ACC112 (cell line): ENCODE measurements at regions not wholly inside any gene's neighbourhood (a gene's known extent, or its start where the extent isn't known, plus 50 kb on each side); places are given as distances from the start of the nearest gene placed in this dataset.

Experiments
- H2AFZ ChIP-seq: fragments of 200-600 bp; sonication (generic); one replicate; pipeline ENCODE4 v1.6.0; 2017; ENCODE audit warnings: antibody characterized with exemption, low read length; ENCODE audit not compliant: unreplicated experiment
- H3K27ac ChIP-seq: fragments of 200-600 bp; sonication (generic); 2 replicates; pipeline ENCODE4 v1.5.1; 2014; ENCODE audit warnings: low read depth, mild to moderate bottlenecking, antibody characterized with exemption, low read length, moderate library complexity
- H3K27me3 ChIP-seq: fragments of 200-600 bp; sonication (generic); 2 replicates; pipeline ENCODE4 v1.6.1; 2014; ENCODE audit warnings: mild to moderate bottlenecking, antibody characterized with exemption, low read length, moderate library complexity, mixed read lengths; ENCODE audit not compliant: insufficient read depth
- H3K36me3 ChIP-seq: fragments of 200-600 bp; sonication (generic); 2 replicates; pipeline ENCODE4 v1.6.1; 2016; ENCODE audit warnings: mild to moderate bottlenecking, antibody characterized with exemption, low read length, moderate library complexity, mixed read lengths; ENCODE audit not compliant: insufficient read depth
- H3K4me1 ChIP-seq: fragments of 200-600 bp; sonication (generic); one replicate; pipeline ENCODE4 v1.6.1; 2016; ENCODE audit warnings: low read length, mixed read lengths; ENCODE audit not compliant: insufficient read depth, unreplicated experiment, control insufficient read depth
- H3K4me3 ChIP-seq: fragments of 200-600 bp; sonication (generic); 2 replicates; pipeline ENCODE4 v1.5.1; 2014; ENCODE audit warnings: mild to moderate bottlenecking, low read depth, low read length
- H3K79me2 ChIP-seq: fragments of 200-600 bp; sonication (generic); one replicate; pipeline ENCODE4 v1.6.0; 2016; ENCODE audit warnings: low read length; ENCODE audit not compliant: control insufficient read depth, unreplicated experiment, insufficient read depth

GRCh38 chr13:43983373-43983772, 103.7 kb downstream of the LACC1 start:
- Histone ChIP-seq H3K79me2 (no peaks in the 10 kb centered on the region), H3K36me3 (no peaks in the 10 kb centered on the region), H3K27me3 (0 out of 2 replicates have a peak, but pooled peaks cover under 1% of the 10 kb centered on the region), H3K4me1 (peaks cover 8% of the 10 kb centered on the region), H2AFZ (no peak overlapping the region), H3K4me3 (no peak overlapping the region), H3K27ac (no peak overlapping the region)

GRCh38 chr13:43984292-43984691, 104.6 kb downstream of the LACC1 start:
- no peak overlapping the region for H2AFZ ChIP-seq
- no peaks in the 10 kb centered on the region for H3K27me3 ChIP-seq
- no peaks in the 10 kb centered on the region for H3K79me2 ChIP-seq
- no peaks in the 10 kb centered on the region for H3K36me3 ChIP-seq
- H3K4me3 ChIP-seq = no peak overlapping the region
- no peak overlapping the region for H3K27ac ChIP-seq
- H3K4me1 ChIP-seq = peaks cover 6% of the 10 kb centered on the region

GRCh38 chr13:43985422-43986072, 105.8 kb downstream of the LACC1 start:
- no peaks in the 10 kb centered on the region for H3K36me3 ChIP-seq
- peaks cover 1% of the 10 kb centered on the region; the same call in 1 of the 2 replicates for H3K27me3 ChIP-seq
- no peak overlapping the region for H3K4me3 ChIP-seq
- no peak overlapping the region for H3K27ac ChIP-seq
- no peak overlapping the region for H2AFZ ChIP-seq
- no peaks in the 10 kb centered on the region for H3K4me1 ChIP-seq
- H3K79me2 ChIP-seq = no peaks in the 10 kb centered on the region

GRCh38 chr13:43986421-43986981, 106.8 kb downstream of the LACC1 start:
- Histone ChIP-seq H3K27me3 (peaks cover 11% of the 10 kb centered on the region; the same call in 1 of the 2 replicates), H3K4me1 (no peaks in the 10 kb centered on the region), H3K79me2 (no peaks in the 10 kb centered on the region), H3K36me3 (no peaks in the 10 kb centered on the region), H3K4me3 (no peak overlapping the region), H2AFZ (no peak overlapping the region), H3K27ac (no peak overlapping the region)

GRCh38 chr13:43988302-43988701, 108.6 kb downstream of the LACC1 start:
- H3K36me3 ChIP-seq = no peaks in the 10 kb centered on the region
- no peaks in the 10 kb centered on the region for H3K79me2 ChIP-seq
- no peak overlapping the region for H2AFZ ChIP-seq

GRCh38 chr13:43990021-43990420, 110.3 kb downstream of the LACC1 start:
- H3K27ac ChIP-seq = no peak overlapping the region
- H3K79me2 ChIP-seq = no peaks in the 10 kb centered on the region
- peaks cover 42% of the 10 kb centered on the region; the same call in 1 of the 2 replicates for H3K27me3 ChIP-seq
- no peak overlapping the region for H3K4me3 ChIP-seq
- no peaks in the 10 kb centered on the region for H3K36me3 ChIP-seq
- H3K4me1 ChIP-seq = no peaks in the 10 kb centered on the region
- no peak overlapping the region for H2AFZ ChIP-seq

More at GRCh38 chr13:43988302-43988701, 108.6 kb downstream of the LACC1 start:
- no peak overlapping the region for H3K27ac ChIP-seq
- no peak overlapping the region for H3K4me3 ChIP-seq
- H3K27me3 ChIP-seq = peaks cover 27% of the 10 kb centered on the region; the same call in 1 of the 2 replicates
- no peaks in the 10 kb centered on the region for H3K4me1 ChIP-seq

GRCh38 chr13:43990829-43991228, 111.1 kb downstream of the LACC1 start:
- H3K4me3 ChIP-seq = no peak overlapping the region
- H3K4me1 ChIP-seq = no peaks in the 10 kb centered on the region
- peaks cover 45% of the 10 kb centered on the region; the same call in 1 of the 2 replicates for H3K27me3 ChIP-seq
- H3K36me3 ChIP-seq = no peaks in the 10 kb centered on the region
- H3K27ac ChIP-seq = no peak overlapping the region
- no peaks in the 10 kb centered on the region for H3K79me2 ChIP-seq
- no peak overlapping the region for H2AFZ ChIP-seq

GRCh38 chr13:43991773-43992201, 112.1 kb downstream of the LACC1 start:
- Histone ChIP-seq H3K4me3 (no peak overlapping the region), H3K27ac (no peak overlapping the region), H2AFZ (no peak overlapping the region), H3K4me1 (no peaks in the 10 kb centered on the region), H3K36me3 (no peaks in the 10 kb centered on the region), H3K79me2 (no peaks in the 10 kb centered on the region), H3K27me3 (peaks cover 46% of the 10 kb centered on the region; the same call in 1 of the 2 replicates)

GRCh38 chr13:43992211-43992610, 112.5 kb downstream of the LACC1 start:
- Histone ChIP-seq H3K4me1 (no peaks in the 10 kb centered on the region), H3K27me3 (peaks cover 46% of the 10 kb centered on the region; the same call in 1 of the 2 replicates), H3K4me3 (no peak overlapping the region), H3K27ac (no peak overlapping the region), H3K36me3 (no peaks in the 10 kb centered on the region), H2AFZ (no peak overlapping the region), H3K79me2 (no peaks in the 10 kb centered on the region)

- no peak overlapping the region for H3K4me3 ChIP-seq
- H3K27me3 ChIP-seq = peaks cover 46% of the 10 kb centered on the region; the same call in 1 of the 2 replicates
- no peaks in the 10 kb centered on the region for H3K4me1 ChIP-seq
- no peaks in the 10 kb centered on the region for H3K36me3 ChIP-seq
- no peak overlapping the region for H2AFZ ChIP-seq
- no peak overlapping the region for H3K27ac ChIP-seq
- no peaks in the 10 kb centered on the region for H3K79me2 ChIP-seq
Observed at GRCh38 chr13:43994999-43995859, 115.5 kb downstream of the LACC1 start.
